CMK (cell line): ENCODE measurements at regions not wholly inside any gene's neighbourhood (a gene's known extent, or its start where the extent isn't known, plus 50 kb on each side); places are given as distances from the start of the nearest gene placed in this dataset.

ENCODE experiments used
- DNase-seq: peaks from one replicate; pipeline ENCODE4 v3.0.0-alpha.2; 2010; ENCODE audit warnings: low read depth

- no peak for DNase-seq
Measured at GRCh38 chr2:129302561-129303183, 676.8 kb upstream of the RAB6C start.

- DNase-seq = no peak
Measured at GRCh38 chr2:129314120-129314519, 665.3 kb upstream of the RAB6C start.

DNA sequence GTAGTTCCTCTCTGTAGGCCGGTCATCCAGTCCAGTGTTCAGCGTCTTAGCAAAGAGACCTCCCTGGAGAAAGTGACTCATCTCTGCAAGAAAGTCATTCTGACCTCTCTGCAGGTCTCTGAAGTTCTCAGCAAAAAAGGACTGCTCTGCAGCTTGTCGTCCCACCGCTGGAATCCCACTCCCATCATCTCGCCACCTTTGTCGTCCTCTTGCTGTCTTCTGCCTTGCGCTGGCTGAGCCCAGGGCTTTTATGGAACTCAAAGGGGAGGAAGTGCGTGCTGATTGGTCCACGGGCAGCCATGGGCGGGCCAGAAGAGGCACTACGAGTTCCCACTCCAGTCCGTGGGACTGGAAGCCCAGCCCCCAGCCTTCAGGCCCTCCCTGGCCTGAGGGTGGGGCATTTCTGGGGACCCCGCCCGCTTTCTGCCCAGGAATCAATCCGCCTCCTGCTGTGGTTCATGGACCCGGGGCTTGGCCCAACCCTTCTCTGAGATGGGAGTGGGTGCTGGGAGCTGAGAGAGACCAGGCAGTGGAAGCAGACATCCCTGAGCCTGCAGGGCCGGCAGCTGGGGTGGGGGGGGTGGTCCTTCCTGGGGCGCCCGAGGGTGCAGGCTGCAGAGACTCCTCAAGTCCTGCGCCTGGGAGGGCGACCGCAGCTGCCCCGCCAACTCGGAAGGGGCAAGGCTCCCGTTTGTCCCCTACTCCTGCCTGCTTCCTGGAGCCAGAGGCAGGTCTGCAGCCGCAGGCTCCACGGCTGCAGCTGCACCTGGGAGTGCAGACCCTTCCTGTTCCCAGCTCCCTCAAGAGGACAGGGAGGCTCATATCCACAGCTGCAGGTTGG lies 660.7 kb upstream of the RAB6C start:
- no peak for DNase-seq

GRCh38 chr2:129319422-129319717 lies 660.1 kb upstream of the RAB6C start:
- no peak for DNase-seq

GRCh38 chr2:129320288-129320687 lies 659.2 kb upstream of the RAB6C start:
- no peak for DNase-seq

GRCh38 chr2:129324349-129324748 lies 655.1 kb upstream of the RAB6C start:
- no peak for DNase-seq

- DNase-seq = no peak
Measured at GRCh38 chr2:129325151-129325550, 654.3 kb upstream of the RAB6C start.

DNA sequence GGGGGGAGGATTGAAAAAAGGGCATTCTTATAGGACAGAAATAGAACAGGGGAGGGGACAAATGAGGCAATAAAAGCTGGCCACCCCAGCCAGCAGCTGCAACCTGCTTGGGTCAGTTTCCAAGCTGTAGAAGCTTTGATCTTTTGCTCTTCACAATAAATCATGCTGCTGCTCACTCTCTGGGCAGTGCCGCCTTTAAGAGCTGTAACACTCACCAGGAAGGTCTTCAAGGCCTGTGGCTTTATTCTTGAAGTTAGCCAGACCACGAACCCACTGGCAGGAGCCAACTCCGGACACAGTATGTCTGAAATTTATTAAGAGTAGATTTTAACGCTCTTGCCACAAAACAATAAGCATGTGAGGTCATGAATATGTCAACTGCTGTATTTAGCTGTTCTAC lies 649.9 kb upstream of the RAB6C start:
- DNase-seq = no peak

- DNase-seq = no peak
Measured at GRCh38 chr2:129330504-129330903, 649.0 kb upstream of the RAB6C start.

GRCh38 chr2:129331638-129332037 lies 647.8 kb upstream of the RAB6C start:
- DNase-seq = no peak

GRCh38 chr2:129334128-129334527 lies 645.3 kb upstream of the RAB6C start:
- no peak for DNase-seq

DNA sequence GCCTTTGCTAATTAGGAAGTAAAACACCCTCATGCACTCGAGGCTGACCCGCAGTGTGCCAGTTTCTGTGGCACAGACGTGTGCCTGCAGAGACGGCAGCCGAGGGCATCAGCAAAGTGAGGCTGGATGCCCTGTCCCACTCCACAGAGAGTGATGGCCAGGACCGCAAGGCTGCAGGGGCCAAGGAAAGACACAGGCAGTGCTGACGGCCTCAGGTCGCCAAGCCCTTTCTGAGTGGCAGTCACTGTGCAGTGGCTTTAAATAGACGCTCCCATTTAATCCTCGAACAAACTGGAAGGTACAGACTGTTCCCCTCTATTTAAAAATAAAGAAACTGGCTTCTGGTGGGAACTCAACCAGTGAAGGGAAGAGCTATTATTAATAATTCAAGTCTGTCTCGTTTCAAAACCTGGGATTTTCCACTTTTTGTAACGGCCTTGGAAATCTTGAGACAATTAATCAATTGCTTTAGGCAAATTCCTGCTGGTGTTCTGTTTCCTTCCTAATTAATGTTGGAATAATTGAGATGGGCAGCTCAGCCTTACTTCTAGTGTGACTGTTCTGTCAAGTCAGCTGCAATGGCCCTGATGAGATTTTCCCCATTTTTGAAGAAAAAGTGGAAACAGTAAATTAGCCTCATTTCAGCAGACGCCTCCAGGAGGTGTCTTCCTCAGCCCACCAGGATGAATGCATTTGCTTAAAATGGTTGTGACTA lies 644.6 kb upstream of the RAB6C start:
- DNase-seq = no peak

DNA sequence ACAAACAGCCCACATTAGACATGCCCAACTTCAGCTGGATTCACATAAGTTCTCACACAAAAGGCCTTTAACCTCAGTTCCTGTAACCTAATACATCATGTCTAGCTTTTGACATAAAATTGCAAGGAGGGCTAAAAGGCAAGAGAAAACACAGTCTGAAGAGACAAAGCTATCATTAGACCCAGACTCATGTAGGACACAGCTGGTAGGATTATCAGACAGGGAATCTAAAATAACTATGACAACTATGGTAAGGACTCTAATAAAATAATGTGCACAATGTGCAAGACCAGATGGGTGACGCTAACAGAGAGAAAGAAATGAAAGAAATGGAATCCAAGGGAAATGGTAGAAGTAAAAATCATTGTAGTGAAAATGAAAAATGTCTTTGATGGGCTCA lies 643.2 kb upstream of the RAB6C start:
- no peak for DNase-seq

DNA sequence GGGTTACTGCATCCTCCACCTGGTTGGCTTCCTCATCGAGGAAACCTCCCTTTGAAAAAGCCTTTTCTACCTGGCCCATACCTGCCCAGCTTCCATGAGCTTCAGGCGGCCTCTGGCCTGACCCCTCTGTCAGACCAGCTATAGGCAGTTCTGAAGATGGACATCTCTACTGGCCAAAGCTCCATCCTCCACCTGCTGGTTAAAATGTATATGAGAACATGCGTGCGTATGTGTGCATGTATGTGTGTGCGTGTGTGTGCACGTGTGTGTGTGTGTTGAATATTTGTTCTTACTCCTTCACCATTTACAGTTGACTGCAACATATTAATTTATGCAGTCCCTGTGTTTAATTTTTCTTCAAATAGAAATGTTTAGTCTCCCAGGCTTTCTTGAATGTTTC lies 642.4 kb upstream of the RAB6C start:
- no peak for DNase-seq

DNA sequence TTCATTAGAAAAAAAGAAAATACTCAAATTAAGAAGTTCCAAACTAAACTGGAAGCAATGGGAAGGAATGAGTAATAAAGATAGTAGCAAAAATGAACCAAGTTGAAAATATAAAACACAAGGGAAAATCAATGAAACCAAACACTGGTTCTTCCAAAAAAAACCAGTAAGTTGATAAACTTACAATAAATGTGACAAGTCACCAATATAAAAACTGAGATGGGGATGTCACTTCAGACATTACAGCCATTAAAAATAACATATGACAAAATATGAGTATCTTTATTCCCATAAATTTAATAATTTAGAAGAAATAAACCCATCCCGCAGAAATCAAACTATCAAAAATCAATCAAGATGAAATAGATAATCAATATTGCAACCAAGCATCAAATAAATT lies 633.9 kb upstream of the RAB6C start:
- DNase-seq = no peak

DNA sequence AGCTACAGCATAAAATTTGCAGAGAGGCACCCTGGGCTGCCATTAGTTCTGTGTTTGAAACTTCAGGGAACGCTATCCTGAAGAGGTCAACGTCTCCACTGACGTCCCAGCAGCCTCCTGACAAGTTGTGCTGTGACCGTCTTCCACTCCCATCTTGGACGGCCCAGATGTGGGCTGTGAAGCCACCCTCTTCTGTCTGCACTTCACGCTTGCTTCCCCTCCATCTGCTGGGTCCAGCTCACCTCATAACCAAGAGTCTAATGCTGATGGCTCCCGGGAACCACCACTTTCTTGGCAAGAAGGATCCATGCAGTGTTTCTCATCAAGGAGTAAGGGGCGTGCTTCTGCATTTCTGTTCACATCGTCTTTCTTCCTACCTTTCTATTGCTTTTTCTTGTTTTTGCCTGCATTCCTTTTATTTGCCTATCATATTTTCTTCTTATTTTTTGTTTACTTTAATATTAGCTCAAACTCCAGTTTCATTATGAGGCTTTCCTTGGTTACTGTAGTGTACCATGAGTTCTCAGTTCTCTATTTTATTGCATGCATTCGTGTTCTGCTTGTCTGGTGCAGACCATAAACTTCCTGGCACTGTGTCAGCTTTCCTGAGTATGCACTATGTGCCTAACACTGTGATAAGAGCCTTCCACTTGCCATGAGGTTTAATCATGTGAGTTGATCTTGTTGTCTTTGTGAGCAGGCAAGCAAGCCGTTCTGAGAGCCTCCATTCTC lies 631.8 kb upstream of the RAB6C start:
- DNase-seq = no peak

GRCh38 chr2:129354631-129355030 lies 624.8 kb upstream of the RAB6C start:
- no peak for DNase-seq

GRCh38 chr2:129361688-129362087 lies 617.8 kb upstream of the RAB6C start:
- no peak for DNase-seq

GRCh38 chr2:129366263-129366662 lies 613.2 kb upstream of the RAB6C start:
- no peak for DNase-seq

GRCh38 chr2:129367107-129367506 lies 612.4 kb upstream of the RAB6C start:
- DNase-seq = no peak

DNA sequence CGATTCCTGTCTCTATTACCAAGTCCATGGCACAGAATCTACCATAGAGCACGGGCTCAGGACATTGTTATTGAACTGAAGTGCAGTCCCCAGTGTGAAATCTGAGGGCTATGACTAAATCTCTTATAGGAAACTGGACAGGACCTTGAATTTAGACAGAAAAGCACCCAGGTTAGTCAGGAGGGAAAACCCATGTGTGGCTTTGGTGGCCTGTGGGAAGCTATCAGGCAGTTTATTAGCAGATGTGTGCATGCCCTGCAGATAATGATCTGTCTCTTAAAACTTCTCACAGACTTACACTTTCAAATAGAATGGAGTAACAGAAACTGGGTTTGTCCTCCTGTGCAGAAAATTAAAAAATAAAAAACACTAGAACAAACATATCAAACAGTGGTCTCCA lies 610.0 kb upstream of the RAB6C start:
- no peak for DNase-seq

DNA sequence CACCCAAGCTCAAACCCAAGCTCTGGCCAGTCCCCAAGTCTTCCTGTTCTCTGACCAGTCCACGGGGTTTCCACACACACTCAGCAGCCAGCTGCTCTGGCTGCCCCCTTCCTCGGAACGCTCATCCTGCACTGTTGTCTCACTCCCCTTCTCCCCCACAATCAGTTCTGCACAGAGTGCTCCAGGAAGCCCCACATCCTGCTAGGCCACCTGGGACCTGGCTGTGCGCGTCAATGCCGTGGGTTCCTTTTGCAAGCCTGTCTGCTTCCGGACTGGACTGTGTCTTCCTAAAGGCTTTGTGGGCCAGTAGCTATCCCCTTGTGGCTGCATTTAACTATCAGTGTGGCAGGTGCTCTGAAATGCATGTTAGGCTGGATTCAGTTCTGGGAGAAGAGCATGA lies 605.0 kb upstream of the RAB6C start:
- DNase-seq = no peak
